ENCODE measurements at regions not wholly inside any gene's neighbourhood (a gene's known extent, or its start where the extent isn't known, plus 50 kb on each side); places are given as distances from the start of the nearest gene placed in this dataset.

- no peak overlapping the region for H3K4me2 ChIP-seq (ENCODE audit: low read length)
- no peaks in the 10 kb centered on the region for H3F3A ChIP-seq (ENCODE audit: control insufficient read depth, insufficient read depth)
- no peaks in the 10 kb centered on the region for H3K79me2 ChIP-seq (ENCODE audit: control insufficient read depth, low read length)
- no peaks in the 10 kb centered on the region for H3K4me1 ChIP-seq (ENCODE audit: control insufficient read depth, low read length)
- no peaks in the 10 kb centered on the region for H3K9me3 ChIP-seq (ENCODE audit: control insufficient read depth, insufficient read depth, low read length)
- TF ChIP-seq CTCF (IDR thresholded peaks at IDR 0.05; ENCODE audit: low read depth, low read length, poor library complexity, severe bottlenecking): no peak
- no peak for TF ChIP-seq EZH2phosphoT487 (IDR thresholded peaks at IDR 0.05; ENCODE audit: borderline replicate concordance, low read length)
- no peaks in the 10 kb centered on the region for H3K9me2 ChIP-seq (replicated peaks; ENCODE audit: control insufficient read depth, low read length)
- H3K36me3 ChIP-seq (ENCODE audit: control insufficient read depth, low read length): no peaks in the 10 kb centered on the region
- no peak overlapping the region for H3K27ac ChIP-seq (ENCODE audit: low read depth, low read length)
- H3K27me3 ChIP-seq (ENCODE audit: control insufficient read depth, low read length): no peaks in the 10 kb centered on the region
- H3K4me3 ChIP-seq (ENCODE audit: low read length): no peak overlapping the region
- H4K20me1 ChIP-seq (ENCODE audit: control insufficient read depth, insufficient read depth, low read depth, low read length): no peaks in the 10 kb centered on the region
These were observed 608.7 kb downstream of the TLL1 start for GRCh38 chr4:166481739-166482138.

- H4K20me1 ChIP-seq (ENCODE audit: control insufficient read depth, insufficient read depth, low read depth, low read length): no peaks in the 10 kb centered on the region
- TF ChIP-seq CTCF (IDR thresholded peaks at IDR 0.05; ENCODE audit: low read depth, low read length, poor library complexity, severe bottlenecking) (no peak), EZH2phosphoT487 (IDR thresholded peaks at IDR 0.05; ENCODE audit: borderline replicate concordance, low read length) (no peak)
- no peaks in the 10 kb centered on the region for H3F3A ChIP-seq (ENCODE audit: control insufficient read depth, insufficient read depth)
- no peaks in the 10 kb centered on the region for H3K9me2 ChIP-seq (replicated peaks; ENCODE audit: control insufficient read depth, low read length)
- no peaks in the 10 kb centered on the region for H3K36me3 ChIP-seq (ENCODE audit: control insufficient read depth, low read length)
- H3K4me1 ChIP-seq (ENCODE audit: control insufficient read depth, low read length): no peaks in the 10 kb centered on the region
- H3K4me3 ChIP-seq (ENCODE audit: low read length): no peak overlapping the region
- H3K4me2 ChIP-seq (ENCODE audit: low read length): no peak overlapping the region
- no peak overlapping the region for H3K27ac ChIP-seq (ENCODE audit: low read depth, low read length)
- H3K79me2 ChIP-seq (ENCODE audit: control insufficient read depth, low read length): no peaks in the 10 kb centered on the region
- H3K27me3 ChIP-seq (ENCODE audit: control insufficient read depth, low read length): no peaks in the 10 kb centered on the region
- H3K9me3 ChIP-seq (ENCODE audit: control insufficient read depth, insufficient read depth, low read length): no peaks in the 10 kb centered on the region
These were observed 609.7 kb downstream of the TLL1 start for GRCh38 chr4:166482758-166483157.

GRCh38 chr4:166491635-166492034, 618.6 kb downstream of the TLL1 start:
- Histone ChIP-seq H3F3A (ENCODE audit: control insufficient read depth, insufficient read depth) (no peaks in the 10 kb centered on the region), H3K9me3 (ENCODE audit: control insufficient read depth, insufficient read depth, low read length) (no peaks in the 10 kb centered on the region), H3K27me3 (ENCODE audit: control insufficient read depth, low read length) (no peaks in the 10 kb centered on the region), H3K4me3 (ENCODE audit: low read length) (no peak overlapping the region), H3K4me2 (ENCODE audit: low read length) (no peak overlapping the region), H3K27ac (ENCODE audit: low read depth, low read length) (no peak overlapping the region), H3K9me2 (replicated peaks; ENCODE audit: control insufficient read depth, low read length) (no peaks in the 10 kb centered on the region), H4K20me1 (ENCODE audit: control insufficient read depth, insufficient read depth, low read depth, low read length) (no peaks in the 10 kb centered on the region), H3K79me2 (ENCODE audit: control insufficient read depth, low read length) (no peaks in the 10 kb centered on the region), H3K36me3 (ENCODE audit: control insufficient read depth, low read length) (no peaks in the 10 kb centered on the region), H3K4me1 (ENCODE audit: control insufficient read depth, low read length) (no peaks in the 10 kb centered on the region)
- TF ChIP-seq CTCF (IDR thresholded peaks at IDR 0.05; ENCODE audit: low read depth, low read length, poor library complexity, severe bottlenecking) (no peak), EZH2phosphoT487 (IDR thresholded peaks at IDR 0.05; ENCODE audit: borderline replicate concordance, low read length) (no peak)

- Histone ChIP-seq H3F3A (ENCODE audit: control insufficient read depth, insufficient read depth) (no peaks in the 10 kb centered on the region), H3K27me3 (ENCODE audit: control insufficient read depth, low read length) (no peaks in the 10 kb centered on the region), H3K9me2 (replicated peaks; ENCODE audit: control insufficient read depth, low read length) (no peaks in the 10 kb centered on the region), H3K9me3 (ENCODE audit: control insufficient read depth, insufficient read depth, low read length) (no peaks in the 10 kb centered on the region), H3K27ac (ENCODE audit: low read depth, low read length) (no peak overlapping the region), H3K4me2 (ENCODE audit: low read length) (no peak overlapping the region), H3K36me3 (ENCODE audit: control insufficient read depth, low read length) (no peaks in the 10 kb centered on the region), H4K20me1 (ENCODE audit: control insufficient read depth, insufficient read depth, low read depth, low read length) (no peaks in the 10 kb centered on the region), H3K79me2 (ENCODE audit: control insufficient read depth, low read length) (no peaks in the 10 kb centered on the region), H3K4me3 (ENCODE audit: low read length) (no peak overlapping the region), H3K4me1 (ENCODE audit: control insufficient read depth, low read length) (no peaks in the 10 kb centered on the region)
- TF ChIP-seq CTCF (IDR thresholded peaks at IDR 0.05; ENCODE audit: low read depth, low read length, poor library complexity, severe bottlenecking): no peak
- TF ChIP-seq EZH2phosphoT487 (IDR thresholded peaks at IDR 0.05; ENCODE audit: borderline replicate concordance, low read length): no peak
These were observed 620.9 kb downstream of the TLL1 start for GRCh38 chr4:166493924-166494345.
